Left hindlimb (tissue), 1 donor: ENCODE measurements at regions not wholly inside any gene's neighbourhood (a gene's known extent, or its start where the extent isn't known, plus 50 kb on each side); places are given as distances from the start of the nearest gene placed in this dataset.

Experiments
- DNase-seq: peaks from one replicate; pipeline ENCODE4 v3.0.0-alpha.2; 2018

- no peak for DNase-seq
Measured at GRCh38 chr5:136682986-136683385, 317.6 kb upstream of the TRPC7 start.

GRCh38 chr5:136679233-136679632, 313.9 kb upstream of the TRPC7 start:
- DNase-seq, result no peak

- DNase-seq, result no peak
Measured at GRCh38 chr5:136677217-136677616, 311.9 kb upstream of the TRPC7 start.

GRCh38 chr5:136676685-136677084, 311.3 kb upstream of the TRPC7 start:
- DNase-seq, result no peak

GRCh38 chr5:136675769-136676168, 310.4 kb upstream of the TRPC7 start:
- no peak for DNase-seq

GRCh38 chr5:136674178-136674577, 308.8 kb upstream of the TRPC7 start:
- DNase-seq, result no peak

GRCh38 chr5:136667789-136668188, 302.4 kb upstream of the TRPC7 start:
- DNase-seq, result no peak

GRCh38 chr5:136666970-136667620, 301.8 kb upstream of the TRPC7 start:
- no peak for DNase-seq

- no peak for DNase-seq
Measured at GRCh38 chr5:136665331-136665730, 300.0 kb upstream of the TRPC7 start.

- DNase-seq, result no peak
Measured at GRCh38 chr5:136661026-136661425, 295.7 kb upstream of the TRPC7 start.

GRCh38 chr5:136656811-136657210, 291.5 kb upstream of the TRPC7 start:
- DNase-seq, result no peak

- DNase-seq, result no peak
Measured at GRCh38 chr5:136655468-136655867, 290.1 kb upstream of the TRPC7 start.

- no peak for DNase-seq
Measured at GRCh38 chr5:136646915-136647314, 281.6 kb upstream of the TRPC7 start.

- DNase-seq, result no peak
Measured at GRCh38 chr5:136642976-136643375, 277.6 kb upstream of the TRPC7 start.

- no peak for DNase-seq
Measured at GRCh38 chr5:136639616-136640015, 274.3 kb upstream of the TRPC7 start.

- DNase-seq, result no peak
Measured at GRCh38 chr5:136638084-136638483, 272.7 kb upstream of the TRPC7 start.

- no peak for DNase-seq
Measured at GRCh38 chr5:136636001-136636400, 270.7 kb upstream of the TRPC7 start.

GRCh38 chr5:136631186-136631585, 265.8 kb upstream of the TRPC7 start:
- DNase-seq, result no peak

GRCh38 chr5:136629125-136629792, 263.9 kb upstream of the TRPC7 start:
- DNase-seq, result no peak

GRCh38 chr5:136626531-136626930, 261.2 kb upstream of the TRPC7 start:
- no peak for DNase-seq

GRCh38 chr5:136622747-136623146, 257.4 kb upstream of the TRPC7 start:
- DNase-seq, result no peak

GRCh38 chr5:136621743-136622142, 256.4 kb upstream of the TRPC7 start:
- DNase-seq, result no peak

- DNase-seq, result no peak
Measured at GRCh38 chr5:136620621-136621020, 255.3 kb upstream of the TRPC7 start.

- no peak for DNase-seq
Measured at GRCh38 chr5:136620016-136620419, 254.7 kb upstream of the TRPC7 start.

- no peak for DNase-seq
Measured at GRCh38 chr5:136619556-136619955, 254.2 kb upstream of the TRPC7 start.
